ENCODE measurements at regions not wholly inside any gene's neighbourhood (a gene's known extent, or its start where the extent isn't known, plus 50 kb on each side); places are given as distances from the start of the nearest gene placed in this dataset.
"Not testable (repeated sequence)": the region's sequence is repeated elsewhere in the genome, so short reads cannot be mapped to it uniquely, and the experiment has no call there.

- no peak for TF ChIP-seq CTCF (IDR thresholded peaks at IDR 0.05; ENCODE audit: insufficient read depth, low read depth, low read length, missing control alignments)
- H3K4me3 ChIP-seq (ENCODE audit: low read depth, low read length): no peak overlapping the region
- no peak for DNase-seq (ENCODE audit: low read depth)
These were observed 52.1 kb upstream of the TAMM41 start for GRCh38 chr3:11898611-11899325.

GRCh38 chr3:11899389-11899788 is 52.7 kb upstream of the TAMM41 start:
- not testable (repeated sequence) for H3K4me3 ChIP-seq (ENCODE audit: low read depth, low read length); DNase-seq (ENCODE audit: low read depth)

GRCh38 chr3:11899826-11900225 is 53.1 kb upstream of the TAMM41 start:
- DNase-seq (ENCODE audit: low read depth): no peak
- no peak for TF ChIP-seq CTCF (IDR thresholded peaks at IDR 0.05; ENCODE audit: insufficient read depth, low read depth, low read length, missing control alignments)
- H3K4me3 ChIP-seq (ENCODE audit: low read depth, low read length): no peak overlapping the region

- no peak for TF ChIP-seq CTCF (IDR thresholded peaks at IDR 0.05; ENCODE audit: insufficient read depth, low read depth, low read length, missing control alignments)
- H3K4me3 ChIP-seq (ENCODE audit: low read depth, low read length): no peak overlapping the region
- no peak for DNase-seq (ENCODE audit: low read depth)
These were observed 54.1 kb upstream of the TAMM41 start for GRCh38 chr3:11900824-11901223.

- TF ChIP-seq CTCF (IDR thresholded peaks at IDR 0.05; ENCODE audit: insufficient read depth, low read depth, low read length, missing control alignments): no peak
- DNase-seq (ENCODE audit: low read depth): no peak
- H3K4me3 ChIP-seq (ENCODE audit: low read depth, low read length): no peak overlapping the region
These were observed 54.7 kb upstream of the TAMM41 start for GRCh38 chr3:11901286-11901875.

GRCh38 chr3:11903047-11903446 is 56.4 kb upstream of the TAMM41 start:
- DNase-seq (ENCODE audit: low read depth): no peak
- no peak for TF ChIP-seq CTCF (IDR thresholded peaks at IDR 0.05; ENCODE audit: insufficient read depth, low read depth, low read length, missing control alignments)
- no peak overlapping the region for H3K4me3 ChIP-seq (ENCODE audit: low read depth, low read length)

GRCh38 chr3:11903447-11903846 is 56.8 kb upstream of the TAMM41 start:
- H3K4me3 ChIP-seq (ENCODE audit: low read depth, low read length): no peak overlapping the region
- no peak for TF ChIP-seq CTCF (IDR thresholded peaks at IDR 0.05; ENCODE audit: insufficient read depth, low read depth, low read length, missing control alignments)
- DNase-seq (ENCODE audit: low read depth): no peak
